ENCODE measurements at regions not wholly inside any gene's neighbourhood (a gene's known extent, or its start where the extent isn't known, plus 50 kb on each side); places are given as distances from the start of the nearest gene placed in this dataset.

DNA sequence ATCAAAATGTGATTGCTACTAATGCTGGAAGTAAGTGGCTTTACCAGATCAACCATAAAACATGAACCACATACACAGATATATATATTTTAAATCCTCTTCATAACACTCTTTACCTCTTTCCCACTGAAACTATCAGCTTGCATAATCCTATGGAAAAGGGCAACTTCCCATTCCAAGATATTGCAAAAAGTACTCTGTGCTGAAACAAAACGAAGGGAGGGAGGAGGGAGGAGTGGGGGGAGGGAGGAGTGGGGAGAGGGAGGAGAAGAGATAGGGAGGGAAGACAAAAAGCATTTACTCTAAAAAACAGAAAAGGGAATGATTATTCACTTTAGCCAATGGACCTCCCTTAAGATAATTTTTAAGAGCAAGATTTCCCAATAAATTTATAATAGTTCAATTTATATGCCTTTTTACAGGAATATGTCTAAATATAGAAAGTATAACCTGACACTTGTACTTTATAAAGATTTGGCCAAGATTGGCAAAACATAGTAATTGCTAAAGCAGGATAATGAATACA lies 344.8 kb upstream of the NFE2L3 start:
- TF ChIP-seq, protein P1, sequence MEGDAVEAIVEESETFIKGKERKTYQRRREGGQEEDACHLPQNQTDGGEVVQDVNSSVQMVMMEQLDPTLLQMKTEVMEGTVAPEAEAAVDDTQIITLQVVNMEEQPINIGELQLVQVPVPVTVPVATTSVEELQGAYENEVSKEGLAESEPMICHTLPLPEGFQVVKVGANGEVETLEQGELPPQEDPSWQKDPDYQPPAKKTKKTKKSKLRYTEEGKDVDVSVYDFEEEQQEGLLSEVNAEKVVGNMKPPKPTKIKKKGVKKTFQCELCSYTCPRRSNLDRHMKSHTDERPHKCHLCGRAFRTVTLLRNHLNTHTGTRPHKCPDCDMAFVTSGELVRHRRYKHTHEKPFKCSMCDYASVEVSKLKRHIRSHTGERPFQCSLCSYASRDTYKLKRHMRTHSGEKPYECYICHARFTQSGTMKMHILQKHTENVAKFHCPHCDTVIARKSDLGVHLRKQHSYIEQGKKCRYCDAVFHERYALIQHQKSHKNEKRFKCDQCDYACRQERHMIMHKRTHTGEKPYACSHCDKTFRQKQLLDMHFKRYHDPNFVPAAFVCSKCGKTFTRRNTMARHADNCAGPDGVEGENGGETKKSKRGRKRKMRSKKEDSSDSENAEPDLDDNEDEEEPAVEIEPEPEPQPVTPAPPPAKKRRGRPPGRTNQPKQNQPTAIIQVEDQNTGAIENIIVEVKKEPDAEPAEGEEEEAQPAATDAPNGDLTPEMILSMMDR (conservative IDR thresholded peaks at IDR 0.05; ENCODE audit: low read length) = no peak
- TF ChIP-seq EZH2phosphoT487 (IDR thresholded peaks at IDR 0.05; ENCODE audit: borderline replicate concordance, low read depth, low read length) = no peak

Data from OCI-LY7 (cell line).